Memory B cell (primary cell): ENCODE measurements at regions not wholly inside any gene's neighbourhood (a gene's known extent, or its start where the extent isn't known, plus 50 kb on each side); places are given as distances from the start of the nearest gene placed in this dataset.

Source experiments
- ATAC-seq: fragments of 150-1000 bp; cut with Tn5 transposase; 2 replicates; pipeline ENCODE4 v1.10.0; 2021; ENCODE audit warnings: low read depth, mild to moderate bottlenecking, moderate library complexity
- DNase-seq, 2 donors: peaks; one replicate each; pipeline ENCODE4 v3.0.0; 2022; ENCODE audit warnings: low spot score in 2 of 2
- H3K27ac Mint-ChIP-seq: one replicate; pipeline ENCODE4 v1.8.0; 2022; ENCODE audit warnings: mild to moderate bottlenecking, moderate library complexity, mixed read lengths
- H3K27me3 Mint-ChIP-seq: one replicate; pipeline ENCODE4 v1.8.0; 2022; ENCODE audit warnings: mixed read lengths
- H3K36me3 Mint-ChIP-seq: one replicate; pipeline ENCODE4 v1.8.0; 2022; ENCODE audit warnings: mild to moderate bottlenecking, mixed read lengths
- H3K4me1 Mint-ChIP-seq: one replicate; pipeline ENCODE4 v1.8.0; 2022; ENCODE audit warnings: mixed read lengths
- H3K4me3 Mint-ChIP-seq: one replicate; pipeline ENCODE4 v1.8.0; 2022; ENCODE audit warnings: mild to moderate bottlenecking, moderate library complexity, mixed read lengths
- H3K9me3 Mint-ChIP-seq: one replicate; pipeline ENCODE4 v1.8.0; 2022; ENCODE audit warnings: mixed read lengths

- no peak for DNase-seq
- H3K27ac Mint-ChIP-seq = no peak overlapping the region
- no peaks in the 10 kb centered on the region for H3K4me1 Mint-ChIP-seq
- no peak overlapping the region for H3K4me3 Mint-ChIP-seq
- ATAC-seq = no peak
- peaks cover 2% of the 10 kb centered on the region for H3K27me3 Mint-ChIP-seq
- peaks cover 4% of the 10 kb centered on the region for H3K36me3 Mint-ChIP-seq
- peaks cover 11% of the 10 kb centered on the region for H3K9me3 Mint-ChIP-seq
Observed at GRCh38 chr14:53391631-53392285, 238.6 kb upstream of the DDHD1 start.

GRCh38 chr14:53391156-53391555 is 238.0 kb upstream of the DDHD1 start:
- H3K27me3 Mint-ChIP-seq = peaks cover 2% of the 10 kb centered on the region
- H3K9me3 Mint-ChIP-seq = peaks cover 9% of the 10 kb centered on the region
- DNase-seq = no peak
- H3K27ac Mint-ChIP-seq = no peak overlapping the region
- no peaks in the 10 kb centered on the region for H3K4me1 Mint-ChIP-seq
- no peak for ATAC-seq
- H3K4me3 Mint-ChIP-seq = no peak overlapping the region
- H3K36me3 Mint-ChIP-seq = peaks cover 2% of the 10 kb centered on the region

- ATAC-seq = no peak
- H3K27ac Mint-ChIP-seq = no peak overlapping the region
- peaks cover 2% of the 10 kb centered on the region for H3K36me3 Mint-ChIP-seq
- H3K4me1 Mint-ChIP-seq = no peaks in the 10 kb centered on the region
- H3K9me3 Mint-ChIP-seq = peaks cover 7% of the 10 kb centered on the region
- peaks cover 2% of the 10 kb centered on the region for H3K27me3 Mint-ChIP-seq
- H3K4me3 Mint-ChIP-seq = no peak overlapping the region
- no peak for DNase-seq
Observed at GRCh38 chr14:53390008-53390407, 236.9 kb upstream of the DDHD1 start.

- ATAC-seq (no peak), DNase-seq (no peak)
- Mint-ChIP-seq H3K4me1 (no peaks in the 10 kb centered on the region), H3K36me3 (peaks cover 2% of the 10 kb centered on the region), H3K27ac (no peak overlapping the region), H3K27me3 (peaks cover 2% of the 10 kb centered on the region), H3K4me3 (no peak overlapping the region), H3K9me3 (peaks cover 3% of the 10 kb centered on the region)
Observed at GRCh38 chr14:53389202-53389601, 236.1 kb upstream of the DDHD1 start.

DNA sequence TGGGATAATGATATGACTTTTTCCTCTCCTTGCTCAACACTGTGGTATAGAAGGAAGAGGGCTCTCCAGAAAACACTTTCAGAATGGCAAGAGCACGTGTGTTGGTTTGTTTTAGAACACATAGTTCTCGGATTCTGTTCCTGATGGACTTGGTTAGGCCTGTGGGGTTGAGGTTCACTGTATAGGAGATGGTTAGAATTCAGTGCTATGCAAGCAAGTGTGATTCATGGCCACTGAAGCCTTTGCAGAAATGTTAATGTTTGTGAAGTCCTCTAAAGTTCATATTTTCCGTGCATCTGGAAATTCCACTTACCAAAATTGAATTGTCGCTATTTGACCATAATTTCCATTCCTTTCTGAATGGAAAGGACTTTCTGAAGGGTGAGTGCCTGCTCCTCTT is 233.2 kb upstream of the DDHD1 start:
- H3K27me3 Mint-ChIP-seq = peaks cover 2% of the 10 kb centered on the region
- no peak overlapping the region for H3K27ac Mint-ChIP-seq
- no peak overlapping the region for H3K4me3 Mint-ChIP-seq
- H3K36me3 Mint-ChIP-seq = no peaks in the 10 kb centered on the region
- no peaks in the 10 kb centered on the region for H3K4me1 Mint-ChIP-seq
- H3K9me3 Mint-ChIP-seq = no peaks in the 10 kb centered on the region
- no peak for ATAC-seq
- no peak for DNase-seq

DNA sequence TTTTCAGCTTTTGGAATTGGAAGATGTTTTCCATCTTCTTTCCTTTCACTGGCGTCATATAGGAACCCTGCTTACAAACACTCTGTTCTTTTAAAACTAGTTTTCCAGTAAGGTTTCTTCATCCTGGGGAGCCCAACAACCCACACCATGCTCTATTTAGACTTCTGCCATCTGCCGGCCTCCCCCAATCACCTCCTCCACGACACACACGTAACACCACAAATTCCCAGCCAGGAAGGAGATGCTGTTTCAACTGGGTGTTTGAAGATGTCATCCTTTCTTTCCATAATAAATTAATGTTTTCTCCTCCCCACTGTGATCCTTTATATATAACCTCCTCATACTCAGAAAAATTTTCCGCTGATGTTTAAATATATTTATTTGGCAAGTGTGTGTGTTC is 231.4 kb upstream of the DDHD1 start:
- no peaks in the 10 kb centered on the region for H3K9me3 Mint-ChIP-seq

GRCh38 chr14:53384073-53384472 is 230.9 kb upstream of the DDHD1 start:
- Mint-ChIP-seq H3K27ac (no peak overlapping the region), H3K27me3 (peaks cover 2% of the 10 kb centered on the region), H3K4me3 (no peak overlapping the region), H3K36me3 (no peaks in the 10 kb centered on the region), H3K9me3 (no peaks in the 10 kb centered on the region), H3K4me1 (no peaks in the 10 kb centered on the region)
- DNase-seq (no peak), ATAC-seq (no peak)

More for the DNA sequence above, 231.4 kb upstream of the DDHD1 start:
- Mint-ChIP-seq H3K4me1 (no peaks in the 10 kb centered on the region), H3K4me3 (no peak overlapping the region), H3K27ac (no peak overlapping the region), H3K36me3 (no peaks in the 10 kb centered on the region), H3K27me3 (peaks cover 2% of the 10 kb centered on the region)
- ATAC-seq = no peak
- DNase-seq = no peak

DNA sequence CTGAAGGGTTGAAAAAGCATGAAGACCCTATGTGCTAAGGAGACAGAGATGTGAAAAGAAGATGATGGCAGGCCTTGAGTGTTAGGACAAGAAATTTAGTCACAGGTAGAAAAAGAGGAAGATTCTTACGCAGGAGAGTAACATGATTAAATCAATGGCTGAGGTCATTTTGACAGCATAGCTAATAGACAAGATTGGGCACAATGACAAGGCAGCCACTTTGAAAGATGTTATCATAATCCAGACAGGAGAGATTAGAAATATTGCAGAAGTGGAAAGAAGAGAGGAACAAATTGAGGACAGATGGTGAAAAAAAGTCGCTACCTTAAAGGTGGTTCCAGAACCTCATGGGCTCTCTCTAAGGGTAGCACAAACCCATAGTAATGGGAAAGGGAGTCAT is 228.8 kb upstream of the DDHD1 start:
- H3K9me3 Mint-ChIP-seq = no peaks in the 10 kb centered on the region
- no peak for ATAC-seq
- no peak for DNase-seq

GRCh38 chr14:53380867-53381225 is 227.7 kb upstream of the DDHD1 start:
- no peak for DNase-seq
- ATAC-seq = no peak
- no peak overlapping the region for H3K27ac Mint-ChIP-seq
- H3K9me3 Mint-ChIP-seq = no peaks in the 10 kb centered on the region
- no peak overlapping the region for H3K4me3 Mint-ChIP-seq
- no peaks in the 10 kb centered on the region for H3K27me3 Mint-ChIP-seq
- H3K4me1 Mint-ChIP-seq = no peaks in the 10 kb centered on the region
- H3K36me3 Mint-ChIP-seq = no peaks in the 10 kb centered on the region

More for the DNA sequence above, 228.8 kb upstream of the DDHD1 start:
- Mint-ChIP-seq H3K27ac (no peak overlapping the region), H3K27me3 (no peaks in the 10 kb centered on the region), H3K36me3 (no peaks in the 10 kb centered on the region), H3K4me1 (no peaks in the 10 kb centered on the region), H3K4me3 (no peak overlapping the region)

DNA sequence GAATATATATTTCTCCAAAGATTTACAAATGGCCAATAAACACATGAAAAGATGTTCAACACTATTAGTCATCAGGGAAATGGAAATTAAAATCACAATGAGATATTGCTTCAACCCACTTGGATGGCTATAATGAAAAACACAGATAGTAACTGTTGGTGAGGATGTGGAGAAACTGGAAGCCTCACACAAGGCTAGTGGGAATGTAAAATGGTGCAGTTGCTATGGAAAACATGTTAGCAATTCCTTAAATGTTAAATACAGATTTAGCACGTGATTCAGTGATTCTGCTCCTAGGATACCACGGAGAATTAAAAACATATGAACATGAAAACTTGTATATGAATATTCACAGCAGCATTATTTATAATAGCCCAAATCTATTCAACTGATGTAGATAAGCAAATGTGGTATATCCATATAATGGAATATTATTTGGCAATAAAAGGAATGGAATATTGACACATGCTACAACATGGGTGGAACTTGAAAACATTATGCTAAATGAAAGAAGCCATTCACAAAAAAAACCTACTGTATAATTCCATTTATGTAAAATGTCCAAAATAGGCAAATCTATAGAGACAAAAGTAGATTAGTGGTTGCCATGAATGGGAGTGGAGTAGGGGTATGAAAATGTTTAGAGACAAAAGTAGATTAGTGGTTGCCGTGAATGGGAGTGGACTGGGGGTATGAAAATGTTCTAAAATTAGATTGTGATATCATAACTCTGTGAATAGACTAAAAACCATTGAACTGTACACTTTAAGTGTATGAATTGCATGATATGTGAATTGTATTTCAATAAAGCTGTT is 227.1 kb upstream of the DDHD1 start:
- no peak for DNase-seq
- Mint-ChIP-seq H3K4me3 (no peak overlapping the region), H3K9me3 (no peaks in the 10 kb centered on the region), H3K36me3 (no peaks in the 10 kb centered on the region), H3K27ac (no peak overlapping the region), H3K4me1 (no peaks in the 10 kb centered on the region), H3K27me3 (no peaks in the 10 kb centered on the region)
- no peak for ATAC-seq

GRCh38 chr14:53378142-53378541 is 225.0 kb upstream of the DDHD1 start:
- ATAC-seq (no peak), DNase-seq (no peak)
- Mint-ChIP-seq H3K4me1 (no peaks in the 10 kb centered on the region), H3K27me3 (no peaks in the 10 kb centered on the region), H3K36me3 (no peaks in the 10 kb centered on the region), H3K9me3 (no peaks in the 10 kb centered on the region), H3K4me3 (no peak overlapping the region), H3K27ac (no peak overlapping the region)

GRCh38 chr14:53376064-53376463 is 222.9 kb upstream of the DDHD1 start:
- Mint-ChIP-seq H3K4me3 (no peak overlapping the region), H3K9me3 (no peaks in the 10 kb centered on the region), H3K36me3 (no peaks in the 10 kb centered on the region), H3K27ac (no peak overlapping the region), H3K27me3 (no peaks in the 10 kb centered on the region), H3K4me1 (no peaks in the 10 kb centered on the region)
- DNase-seq (no peak), ATAC-seq (no peak)

DNA sequence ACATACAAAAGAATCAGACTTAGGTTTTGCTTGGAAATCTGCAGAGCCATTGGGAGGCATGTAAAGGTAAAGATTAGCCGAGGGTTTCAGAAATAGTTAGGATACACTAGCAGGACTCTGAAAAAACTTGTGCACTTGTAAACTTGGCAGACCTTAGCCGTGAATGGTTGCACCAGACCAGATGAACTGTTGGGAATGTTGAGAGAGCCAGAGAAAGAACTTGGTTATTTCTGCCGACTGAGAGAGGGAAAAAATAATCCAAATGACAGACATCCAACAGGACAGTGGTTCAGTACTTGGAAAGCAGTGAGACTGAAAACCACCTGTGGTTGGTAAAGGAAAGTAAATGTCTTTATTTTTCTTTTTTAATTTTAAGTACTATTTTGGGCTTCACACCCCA is 222.5 kb upstream of the DDHD1 start:
- ATAC-seq (no peak), DNase-seq (no peak)
- H3K9me3 Mint-ChIP-seq = no peaks in the 10 kb centered on the region
- H3K4me3 Mint-ChIP-seq = no peak overlapping the region
- no peak overlapping the region for H3K27ac Mint-ChIP-seq
- H3K4me1 Mint-ChIP-seq = no peaks in the 10 kb centered on the region
- H3K36me3 Mint-ChIP-seq = peaks cover 1% of the 10 kb centered on the region
- H3K27me3 Mint-ChIP-seq = peaks cover 2% of the 10 kb centered on the region

- Mint-ChIP-seq H3K27ac (no peak overlapping the region), H3K4me1 (no peaks in the 10 kb centered on the region), H3K9me3 (no peaks in the 10 kb centered on the region), H3K4me3 (no peak overlapping the region), H3K27me3 (peaks cover 9% of the 10 kb centered on the region), H3K36me3 (peaks cover 1% of the 10 kb centered on the region)
- ATAC-seq (no peak), DNase-seq (no peak)
Observed at GRCh38 chr14:53368711-53369201, 215.6 kb upstream of the DDHD1 start.

- H3K27ac Mint-ChIP-seq = no peak overlapping the region
- no peaks in the 10 kb centered on the region for H3K4me1 Mint-ChIP-seq
- peaks cover 4% of the 10 kb centered on the region for H3K9me3 Mint-ChIP-seq
- no peak for DNase-seq
- H3K36me3 Mint-ChIP-seq = peaks cover 1% of the 10 kb centered on the region
- peaks cover 9% of the 10 kb centered on the region for H3K27me3 Mint-ChIP-seq
- no peak for ATAC-seq
- H3K4me3 Mint-ChIP-seq = no peak overlapping the region
Observed at GRCh38 chr14:53368066-53368465, 214.9 kb upstream of the DDHD1 start.
